ENCODE measurements at regions not wholly inside any gene's neighbourhood (a gene's known extent, or its start where the extent isn't known, plus 50 kb on each side); places are given as distances from the start of the nearest gene placed in this dataset.

DNA sequence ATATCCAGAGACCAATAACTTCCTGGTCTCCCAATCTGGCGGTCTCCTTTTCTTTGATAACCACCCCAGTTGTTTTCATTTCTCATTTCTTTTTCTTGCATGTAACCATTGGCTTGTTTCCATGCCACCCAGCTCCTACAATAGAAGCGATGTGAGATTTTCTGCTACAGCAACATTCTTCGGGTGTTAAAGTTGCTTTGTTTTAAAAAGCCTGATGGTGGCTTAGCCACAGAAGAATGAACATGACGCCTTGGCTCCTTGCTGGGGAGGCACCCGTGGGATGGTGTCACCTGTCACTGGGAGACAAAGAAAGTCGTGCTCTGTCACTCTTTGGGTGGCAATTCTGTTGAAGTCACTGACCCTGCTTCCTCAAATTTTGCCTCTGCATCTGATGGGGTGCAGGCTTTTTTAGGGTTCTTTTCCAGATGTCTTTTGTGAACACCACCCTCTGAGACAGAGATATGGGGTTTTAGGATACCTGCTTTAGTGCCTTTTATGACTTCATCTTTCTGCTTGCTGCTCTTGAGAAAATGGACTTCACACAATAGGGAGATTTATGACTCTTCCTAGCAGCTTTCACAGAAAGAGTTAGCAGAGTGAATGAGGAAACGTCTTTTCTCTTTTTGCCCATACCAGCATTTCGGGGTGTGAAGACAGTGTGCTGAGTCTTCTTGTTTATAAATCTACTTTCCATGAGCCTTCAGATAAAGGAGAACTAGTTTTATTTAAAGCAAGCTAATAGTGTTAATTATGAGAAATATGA is 265.3 kb upstream of the TBX3 start:
- TF ChIP-seq HDGF (IDR thresholded peaks at IDR 0.05; ENCODE audit: borderline replicate concordance), result no peak
- no peak for TF ChIP-seq FOXA1 (IDR thresholded peaks at IDR 0.05)
- no peak for TF ChIP-seq TARDBP (IDR thresholded peaks at IDR 0.05)
- no peak for TF ChIP-seq NFRKB (IDR thresholded peaks at IDR 0.05)
